HG03025 (cell line): ENCODE measurements at regions not wholly inside any gene's neighbourhood (a gene's known extent, or its start where the extent isn't known, plus 50 kb on each side); places are given as distances from the start of the nearest gene placed in this dataset.

ENCODE experiments used
- ATAC-seq: cut with Tn5 transposase; IDR thresholded peaks from one replicate; pipeline ENCODE4 v1.9.1; 2021; ENCODE audit warnings: mild to moderate bottlenecking, moderate library complexity; ENCODE audit not compliant: unreplicated experiment, low FRiP score

- ATAC-seq, result no peak
These were observed 78.2 kb upstream of the FGGY start for GRCh38 chr1:59218521-59219236.

DNA sequence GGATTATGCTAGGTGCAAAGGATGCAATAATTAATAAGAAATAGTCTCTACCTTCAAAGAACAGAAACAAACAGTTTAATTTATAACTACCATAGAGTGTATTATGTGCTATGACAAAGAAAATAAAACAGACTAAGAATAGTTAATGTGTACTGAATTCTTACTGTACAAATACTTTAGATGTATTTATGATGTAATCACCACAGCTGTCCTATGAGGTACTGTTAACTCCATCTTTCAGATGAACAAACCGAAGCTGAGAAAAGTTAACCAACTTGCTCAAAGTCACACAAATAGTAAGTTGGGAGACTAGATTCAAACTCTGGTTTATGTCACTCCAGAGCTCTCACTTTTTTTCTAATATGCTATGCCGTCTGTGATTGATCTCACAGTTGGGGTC lies 77.0 kb upstream of the FGGY start:
- ATAC-seq, result no peak

DNA sequence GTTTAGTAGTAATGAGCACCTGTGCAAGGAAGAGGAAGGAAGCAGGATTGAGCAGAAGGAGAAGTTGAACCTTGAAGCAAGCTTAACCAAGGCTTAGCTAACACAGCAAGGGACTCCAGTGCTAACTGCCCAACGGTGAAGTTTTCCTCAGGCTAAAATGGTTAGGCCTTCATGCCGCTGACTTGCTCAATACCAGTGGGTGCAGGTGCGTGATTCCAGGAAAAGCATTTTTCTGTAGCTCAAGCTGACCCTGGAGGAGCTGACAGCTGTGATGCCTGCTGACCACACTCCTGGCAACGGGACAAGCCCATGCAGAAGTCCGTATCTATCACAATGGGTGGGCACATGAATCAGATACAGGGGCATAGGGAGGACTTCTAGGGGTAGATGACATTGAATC lies 76.5 kb upstream of the FGGY start:
- ATAC-seq, result no peak

DNA sequence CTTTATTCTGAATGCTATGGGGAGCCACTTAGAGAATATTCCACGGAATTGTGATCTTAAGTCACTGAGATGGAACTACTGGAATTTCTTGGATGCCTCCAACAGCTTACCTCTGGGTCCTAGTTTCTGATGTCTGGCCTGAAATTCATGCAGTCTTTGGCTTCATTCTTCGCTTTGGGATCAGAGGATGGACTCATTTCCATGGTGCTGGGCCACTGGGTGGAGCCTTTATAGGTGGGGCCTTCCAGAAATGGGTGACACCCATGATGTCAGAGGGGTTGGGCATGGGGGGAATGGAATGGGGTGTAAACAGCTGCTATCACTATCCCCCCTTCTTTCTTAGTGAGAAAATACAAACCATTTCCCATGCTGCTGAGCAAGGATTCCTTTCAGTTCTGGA lies 73.7 kb upstream of the FGGY start:
- ATAC-seq, result no peak

- ATAC-seq, result no peak
These were observed 72.8 kb upstream of the FGGY start for GRCh38 chr1:59223989-59224634.

DNA sequence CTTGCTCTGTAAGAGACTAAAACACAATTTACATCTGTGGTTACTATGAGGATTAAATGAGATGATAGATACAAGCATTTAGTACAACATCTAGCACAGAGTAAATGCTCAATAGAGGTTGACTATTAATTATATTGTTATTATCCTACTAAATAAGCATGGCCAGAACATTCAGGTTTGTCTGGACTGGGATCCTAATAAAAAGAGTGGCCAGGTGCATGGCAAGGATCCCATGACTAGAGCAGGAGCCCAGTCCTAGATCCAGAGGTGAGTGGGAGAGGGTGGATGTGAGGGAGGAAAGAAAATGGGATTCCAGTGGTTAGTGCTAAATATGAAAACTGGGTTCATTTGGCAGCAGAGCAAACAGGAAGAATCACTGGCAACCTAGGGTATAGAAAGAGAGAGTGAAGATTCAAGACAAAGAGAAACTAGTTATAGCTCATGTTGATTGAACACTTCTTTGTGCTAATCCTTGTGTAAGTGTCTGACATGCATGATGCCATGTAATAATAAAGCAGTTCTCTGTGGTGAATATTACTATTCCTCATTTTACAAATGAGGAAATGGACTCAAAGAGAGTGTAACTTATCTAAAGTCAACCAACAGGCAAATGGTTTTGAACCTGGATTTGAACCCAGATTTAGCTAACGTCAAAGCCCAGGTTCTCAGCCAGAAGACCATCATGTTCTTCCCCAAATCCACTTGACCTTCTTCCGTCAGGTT lies 71.1 kb upstream of the FGGY start:
- no peak for ATAC-seq

- ATAC-seq, result no peak
These were observed 67.8 kb upstream of the FGGY start for GRCh38 chr1:59229138-59229537.

- ATAC-seq, result no peak
These were observed 66.3 kb upstream of the FGGY start for GRCh38 chr1:59230622-59231021.

GRCh38 chr1:59232216-59232615 lies 64.7 kb upstream of the FGGY start:
- ATAC-seq, result no peak

DNA sequence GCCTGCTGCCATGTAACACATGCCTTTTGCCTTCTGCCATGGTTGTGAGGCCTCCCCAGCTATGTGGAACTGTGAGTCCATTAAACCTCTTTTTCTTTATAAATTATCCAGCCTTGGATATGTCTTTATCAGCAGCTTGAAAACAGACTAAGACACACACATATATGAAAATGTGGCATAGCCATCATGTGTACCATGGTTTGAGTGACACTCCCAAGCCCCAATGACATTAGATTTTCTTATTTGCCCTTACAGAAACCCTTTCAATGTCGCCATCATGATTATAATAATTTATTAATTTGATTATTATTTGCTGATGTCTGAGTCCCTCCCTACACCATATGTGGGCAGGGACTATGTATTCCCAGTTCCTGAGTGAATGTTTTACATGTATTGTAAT lies 63.5 kb upstream of the FGGY start:
- no peak for ATAC-seq

GRCh38 chr1:59236721-59237545 lies 60.0 kb upstream of the FGGY start:
- ATAC-seq, result no peak

- ATAC-seq, result no peak
These were observed 59.0 kb upstream of the FGGY start for GRCh38 chr1:59237900-59238299.

GRCh38 chr1:59238333-59238934 lies 58.5 kb upstream of the FGGY start:
- ATAC-seq, result no peak

GRCh38 chr1:59238993-59239392 lies 57.9 kb upstream of the FGGY start:
- no peak for ATAC-seq

DNA sequence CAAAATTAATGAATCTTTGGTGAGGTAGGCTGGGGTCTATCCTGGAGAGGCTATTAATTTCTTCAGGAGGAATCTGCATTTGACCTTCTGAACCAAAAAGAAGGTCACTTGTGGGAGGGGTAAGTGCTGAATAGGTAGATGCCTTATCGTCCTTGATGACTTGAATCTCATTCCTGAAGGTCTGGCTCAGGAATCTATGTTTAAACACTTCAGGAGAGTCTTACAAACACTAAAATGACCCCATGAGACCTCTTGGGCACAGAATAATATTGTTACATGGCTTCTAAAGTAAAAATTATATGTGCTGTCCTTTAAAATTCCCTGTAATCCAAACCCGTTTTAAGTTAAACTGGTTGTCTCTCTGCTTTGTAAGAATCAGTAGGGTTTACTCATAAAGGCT lies 55.0 kb upstream of the FGGY start:
- no peak for ATAC-seq

DNA sequence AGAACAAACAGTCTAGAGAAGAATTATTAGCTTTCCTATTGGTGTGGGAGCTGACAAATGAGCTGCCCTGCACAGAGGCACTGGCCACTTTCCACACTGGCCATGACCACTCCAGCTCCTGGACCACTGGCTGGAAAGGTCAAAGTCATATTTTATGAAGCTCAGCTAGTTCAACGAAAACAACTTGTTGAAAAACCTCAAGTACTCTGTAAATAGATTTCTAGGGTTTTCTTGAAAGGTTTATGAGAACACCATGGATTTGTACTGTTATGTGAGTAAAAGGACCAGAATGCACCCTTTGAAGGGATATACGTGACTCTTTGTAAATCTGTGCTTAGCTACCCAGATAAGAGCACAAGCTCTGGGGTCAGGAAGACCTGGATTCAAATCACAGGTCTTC lies 54.5 kb upstream of the FGGY start:
- ATAC-seq, result no peak

DNA sequence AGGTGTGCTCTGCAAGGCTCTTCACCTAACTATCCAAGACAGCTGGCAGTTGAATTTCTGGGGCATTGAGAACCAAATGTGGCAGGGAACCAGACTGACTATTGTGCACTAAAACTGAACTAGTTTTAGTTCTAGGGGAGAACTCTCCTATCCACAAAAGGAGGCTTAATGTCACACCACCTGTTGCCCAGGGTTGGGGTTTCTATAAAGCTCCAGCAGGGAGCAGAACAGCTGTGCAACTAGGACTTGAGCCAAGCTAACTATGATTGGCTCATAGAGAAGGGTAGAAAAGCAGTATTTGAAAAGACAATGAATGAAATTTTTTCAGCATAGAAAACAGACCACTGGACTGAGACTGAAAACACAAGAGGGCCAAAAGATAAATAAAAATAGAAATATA lies 53.3 kb upstream of the FGGY start:
- no peak for ATAC-seq

GRCh38 chr1:59243978-59244377 lies 52.9 kb upstream of the FGGY start:
- no peak for ATAC-seq

DNA sequence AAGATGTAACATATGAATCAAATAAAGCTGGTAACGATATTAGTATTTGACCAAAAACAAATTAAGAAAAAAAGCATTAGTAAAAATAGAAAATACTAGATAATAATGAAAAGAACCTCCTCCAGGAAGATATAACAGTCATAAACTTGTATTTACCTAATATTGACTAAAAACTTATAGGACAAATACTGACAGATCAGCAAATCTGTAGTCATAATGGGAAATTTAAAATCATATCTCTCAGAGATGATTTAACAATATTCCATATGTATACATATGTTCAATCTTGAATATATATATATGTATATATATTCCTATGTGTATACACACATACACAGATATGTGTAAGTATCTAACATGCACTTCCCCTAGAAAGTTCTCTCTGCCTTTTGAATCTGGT lies 52.0 kb upstream of the FGGY start:
- no peak for ATAC-seq
